NT2/D1 (cell line): ENCODE measurements at regions not wholly inside any gene's neighbourhood (a gene's known extent, or its start where the extent isn't known, plus 50 kb on each side); places are given as distances from the start of the nearest gene placed in this dataset.
"Not testable (repeated sequence)": the region's sequence is repeated elsewhere in the genome, so short reads cannot be mapped to it uniquely, and the experiment has no call there.

ENCODE experiments used
- DNase-seq: peaks from one replicate; pipeline ENCODE4 v3.0.0-alpha.2; 2011; ENCODE audit warnings: low read depth, low spot score
- H3K27me3 ChIP-seq: 2 replicates; pipeline ENCODE4 v1.6.0; 2011; ENCODE audit warnings: mild to moderate bottlenecking; ENCODE audit not compliant: insufficient read length, insufficient read depth
- H3K36me3 ChIP-seq: 2 replicates; pipeline ENCODE4 v1.6.1; 2011; ENCODE audit warnings: mild to moderate bottlenecking, low read length, mixed read lengths; ENCODE audit not compliant: insufficient read depth, insufficient read length
- H3K4me1 ChIP-seq: 2 replicates; pipeline ENCODE4 v1.5.1; 2011; ENCODE audit not compliant: insufficient read depth, insufficient read length
- H3K4me3 ChIP-seq: 2 replicates; pipeline ENCODE4 v1.5.1; 2011; ENCODE audit warnings: low read depth; ENCODE audit not compliant: insufficient read length
- H3K9ac ChIP-seq: 2 replicates; pipeline ENCODE4 v1.6.0; 2011; ENCODE audit warnings: low read depth; ENCODE audit not compliant: insufficient read length
- H3K9me3 ChIP-seq: 2 replicates; pipeline ENCODE4 v1.5.1; 2011; ENCODE audit warnings: mild to moderate bottlenecking, low read length; ENCODE audit not compliant: insufficient read depth
- SUZ12 ChIP-seq: IDR thresholded peaks from 2 replicates; pipeline ENCODE4 v1.6.1; 2011; ENCODE audit not compliant: insufficient read length, insufficient read depth; ENCODE audit errors: extremely low read depth
- YY1 ChIP-seq: IDR thresholded peaks from 2 replicates; pipeline ENCODE4 v1.6.1; 2011; ENCODE audit not compliant: insufficient read length, insufficient read depth
- ZNF274 ChIP-seq: IDR thresholded peaks from 2 replicates; pipeline ENCODE4 v1.6.1; 2011; ENCODE audit warnings: mild to moderate bottlenecking, low read depth, low read length

- no peak for TF ChIP-seq ZNF274
- no peak for TF ChIP-seq SUZ12
- TF ChIP-seq YY1, result no peak
- Histone ChIP-seq H3K4me3 (no peak overlapping the region), H3K9ac (no peak overlapping the region), H3K9me3 (peaks cover 9% of the 10 kb centered on the region; the same call in 1 of the 2 replicates), H3K4me1 (no peaks in the 10 kb centered on the region), H3K36me3 (no peaks in the 10 kb centered on the region), H3K27me3 (no peaks in the 10 kb centered on the region)
- no peak for DNase-seq
These were observed 284.9 kb upstream of the ECI2 start for GRCh38 chr6:4420160-4420865.

- TF ChIP-seq SUZ12 (no peak), ZNF274 (no peak), YY1 (no peak)
- Histone ChIP-seq H3K4me3 (no peak overlapping the region), H3K36me3 (no peaks in the 10 kb centered on the region), H3K9ac (no peak overlapping the region), H3K9me3 (peaks cover 5% of the 10 kb centered on the region; the same call in 1 of the 2 replicates), H3K4me1 (no peaks in the 10 kb centered on the region), H3K27me3 (no peaks in the 10 kb centered on the region)
- no peak for DNase-seq
These were observed 280.2 kb upstream of the ECI2 start for GRCh38 chr6:4415549-4415948.

GRCh38 chr6:4414078-4414477 is 278.7 kb upstream of the ECI2 start:
- DNase-seq, H3K4me3 ChIP-seq, H3K4me1 ChIP-seq, H3K9me3 ChIP-seq, H3K9ac ChIP-seq, H3K36me3 ChIP-seq, H3K27me3 ChIP-seq: not testable (repeated sequence)

- Histone ChIP-seq H3K9me3 (no peaks in the 10 kb centered on the region), H3K9ac (no peak overlapping the region), H3K27me3 (no peaks in the 10 kb centered on the region), H3K4me3 (no peak overlapping the region), H3K36me3 (no peaks in the 10 kb centered on the region), H3K4me1 (no peaks in the 10 kb centered on the region)
- DNase-seq, result no peak
- TF ChIP-seq YY1, result no peak
- no peak for TF ChIP-seq ZNF274
- TF ChIP-seq SUZ12, result no peak
These were observed 277.7 kb upstream of the ECI2 start for GRCh38 chr6:4413073-4413472.

- Histone ChIP-seq H3K4me3 (no peak overlapping the region), H3K9ac (no peak overlapping the region), H3K27me3 (no peaks in the 10 kb centered on the region), H3K36me3 (no peaks in the 10 kb centered on the region), H3K4me1 (no peaks in the 10 kb centered on the region), H3K9me3 (no peaks in the 10 kb centered on the region)
- TF ChIP-seq ZNF274, result no peak
- TF ChIP-seq YY1, result no peak
- TF ChIP-seq SUZ12, result no peak
- DNase-seq, result no peak
These were observed 277.1 kb upstream of the ECI2 start for GRCh38 chr6:4412488-4412887.

- H3K4me1 ChIP-seq, result no peaks in the 10 kb centered on the region
- no peak overlapping the region for H3K9ac ChIP-seq
- no peaks in the 10 kb centered on the region for H3K27me3 ChIP-seq
- no peak for DNase-seq
- no peaks in the 10 kb centered on the region for H3K36me3 ChIP-seq
- TF ChIP-seq ZNF274, result no peak
- no peak for TF ChIP-seq SUZ12
- no peak for TF ChIP-seq YY1
- no peaks in the 10 kb centered on the region for H3K9me3 ChIP-seq
- no peak overlapping the region for H3K4me3 ChIP-seq
These were observed 276.7 kb upstream of the ECI2 start for GRCh38 chr6:4412077-4412476.

GRCh38 chr6:4407710-4408109 is 272.3 kb upstream of the ECI2 start:
- not testable (repeated sequence) for H3K4me3 ChIP-seq, DNase-seq, H3K9ac ChIP-seq

GRCh38 chr6:4405621-4406212 is 270.3 kb upstream of the ECI2 start:
- Histone ChIP-seq H3K4me1 (no peaks in the 10 kb centered on the region), H3K9me3 (no peaks in the 10 kb centered on the region), H3K27me3 (no peaks in the 10 kb centered on the region), H3K4me3 (no peak overlapping the region), H3K9ac (no peak overlapping the region), H3K36me3 (no peaks in the 10 kb centered on the region)
- TF ChIP-seq YY1 (no peak), ZNF274 (no peak), SUZ12 (no peak)
- no peak for DNase-seq

More at GRCh38 chr6:4407710-4408109, 272.3 kb upstream of the ECI2 start:
- not testable (repeated sequence) for H3K36me3 ChIP-seq, H3K27me3 ChIP-seq, H3K4me1 ChIP-seq, H3K9me3 ChIP-seq
